ENCODE measurements at regions not wholly inside any gene's neighbourhood (a gene's known extent, or its start where the extent isn't known, plus 50 kb on each side); places are given as distances from the start of the nearest gene placed in this dataset.

DNA sequence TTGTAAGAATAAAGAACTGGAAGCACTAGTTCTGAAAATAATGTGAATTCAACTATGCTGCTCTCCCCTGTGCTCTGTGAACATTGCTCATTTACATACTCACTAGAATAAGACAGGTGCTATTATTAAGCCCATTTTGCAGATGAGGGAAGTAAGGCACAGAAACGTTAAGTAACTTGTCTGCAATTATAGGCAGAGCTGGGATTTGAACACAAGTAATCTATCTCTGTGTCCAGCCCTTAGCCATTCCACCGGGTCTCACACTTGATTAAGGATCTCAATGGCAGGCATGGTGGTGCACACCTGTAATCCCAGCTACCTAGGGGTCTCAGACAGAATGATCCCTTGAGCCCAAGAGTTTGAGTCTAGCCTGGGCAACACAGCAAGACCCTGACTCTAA, 357.7 kb downstream of the CD83 start:
- H3K27ac Mint-ChIP-seq = no peak overlapping the region
- peaks cover 12% of the 10 kb centered on the region for H3K9me3 Mint-ChIP-seq
- no peak for DNase-seq (ENCODE audit: low spot score)
- H3K36me3 Mint-ChIP-seq = peaks cover 8% of the 10 kb centered on the region
- TF ChIP-seq ZNF396 (CRISPR knock-in tag; IDR thresholded peaks at IDR 0.05; ENCODE audit: borderline replicate concordance) (no peak), ETV6 (CRISPR knock-in tag; IDR thresholded peaks at IDR 0.05) (no peak), NFE2L1 (CRISPR knock-in tag; IDR thresholded peaks at IDR 0.05) (no peak), MXD4 (CRISPR knock-in tag; IDR thresholded peaks at IDR 0.05; ENCODE audit: borderline replicate concordance) (no peak), HMGA2 (CRISPR knock-in tag; IDR thresholded peaks at IDR 0.05) (no peak), ZNF219 (CRISPR knock-in tag; IDR thresholded peaks at IDR 0.05; ENCODE audit: borderline replicate concordance) (no peak), CBFB (CRISPR knock-in tag; IDR thresholded peaks at IDR 0.05; ENCODE audit: low read depth) (no peak), ZNF512 (CRISPR knock-in tag; IDR thresholded peaks at IDR 0.05; ENCODE audit: borderline replicate concordance) (no peak), ZNF671 (CRISPR knock-in tag; IDR thresholded peaks at IDR 0.05) (no peak), RELA (CRISPR knock-in tag; IDR thresholded peaks at IDR 0.05; ENCODE audit: borderline replicate concordance) (no peak), KAT7 (CRISPR knock-in tag; IDR thresholded peaks at IDR 0.05; ENCODE audit: borderline replicate concordance) (no peak), HMGXB4 (CRISPR knock-in tag; IDR thresholded peaks at IDR 0.05) (no peak), FOXJ3 (CRISPR knock-in tag; IDR thresholded peaks at IDR 0.05; ENCODE audit: borderline replicate concordance) (no peak), NR2C2 (CRISPR knock-in tag; IDR thresholded peaks at IDR 0.05) (no peak), MYBL2 (CRISPR knock-in tag; IDR thresholded peaks at IDR 0.05) (no peak)
- TF ChIP-seq, protein P1, sequence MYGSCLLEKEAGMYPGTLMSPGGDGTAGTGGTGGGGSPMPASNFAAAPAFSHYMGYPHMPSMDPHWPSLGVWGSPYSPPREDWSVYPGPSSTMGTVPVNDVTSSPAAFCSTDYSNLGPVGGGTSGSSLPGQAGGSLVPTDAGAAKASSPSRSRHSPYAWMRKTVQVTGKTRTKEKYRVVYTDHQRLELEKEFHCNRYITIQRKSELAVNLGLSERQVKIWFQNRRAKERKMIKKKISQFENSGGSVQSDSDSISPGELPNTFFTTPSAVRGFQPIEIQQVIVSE (CRISPR knock-in tag; IDR thresholded peaks at IDR 0.05; ENCODE audit: borderline replicate concordance) = no peak
- TF ChIP-seq, protein P2, sequence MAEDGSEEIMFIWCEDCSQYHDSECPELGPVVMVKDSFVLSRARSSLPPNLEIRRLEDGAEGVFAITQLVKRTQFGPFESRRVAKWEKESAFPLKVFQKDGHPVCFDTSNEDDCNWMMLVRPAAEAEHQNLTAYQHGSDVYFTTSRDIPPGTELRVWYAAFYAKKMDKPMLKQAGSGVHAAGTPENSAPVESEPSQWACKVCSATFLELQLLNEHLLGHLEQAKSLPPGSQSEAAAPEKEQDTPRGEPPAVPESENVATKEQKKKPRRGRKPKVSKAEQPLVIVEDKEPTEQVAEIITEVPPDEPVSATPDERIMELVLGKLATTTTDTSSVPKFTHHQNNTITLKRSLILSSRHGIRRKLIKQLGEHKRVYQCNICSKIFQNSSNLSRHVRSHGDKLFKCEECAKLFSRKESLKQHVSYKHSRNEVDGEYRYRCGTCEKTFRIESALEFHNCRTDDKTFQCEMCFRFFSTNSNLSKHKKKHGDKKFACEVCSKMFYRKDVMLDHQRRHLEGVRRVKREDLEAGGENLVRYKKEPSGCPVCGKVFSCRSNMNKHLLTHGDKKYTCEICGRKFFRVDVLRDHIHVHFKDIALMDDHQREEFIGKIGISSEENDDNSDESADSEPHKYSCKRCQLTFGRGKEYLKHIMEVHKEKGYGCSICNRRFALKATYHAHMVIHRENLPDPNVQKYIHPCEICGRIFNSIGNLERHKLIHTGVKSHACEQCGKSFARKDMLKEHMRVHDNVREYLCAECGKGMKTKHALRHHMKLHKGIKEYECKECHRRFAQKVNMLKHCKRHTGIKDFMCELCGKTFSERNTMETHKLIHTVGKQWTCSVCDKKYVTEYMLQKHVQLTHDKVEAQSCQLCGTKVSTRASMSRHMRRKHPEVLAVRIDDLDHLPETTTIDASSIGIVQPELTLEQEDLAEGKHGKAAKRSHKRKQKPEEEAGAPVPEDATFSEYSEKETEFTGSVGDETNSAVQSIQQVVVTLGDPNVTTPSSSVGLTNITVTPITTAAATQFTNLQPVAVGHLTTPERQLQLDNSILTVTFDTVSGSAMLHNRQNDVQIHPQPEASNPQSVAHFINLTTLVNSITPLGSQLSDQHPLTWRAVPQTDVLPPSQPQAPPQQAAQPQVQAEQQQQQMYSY (CRISPR knock-in tag; IDR thresholded peaks at IDR 0.05) = no peak
- TF ChIP-seq, protein P3, sequence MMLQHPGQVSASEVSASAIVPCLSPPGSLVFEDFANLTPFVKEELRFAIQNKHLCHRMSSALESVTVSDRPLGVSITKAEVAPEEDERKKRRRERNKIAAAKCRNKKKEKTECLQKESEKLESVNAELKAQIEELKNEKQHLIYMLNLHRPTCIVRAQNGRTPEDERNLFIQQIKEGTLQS (CRISPR knock-in tag; conservative IDR thresholded peaks at IDR 0.05) = no peak
- TF ChIP-seq, protein P4, sequence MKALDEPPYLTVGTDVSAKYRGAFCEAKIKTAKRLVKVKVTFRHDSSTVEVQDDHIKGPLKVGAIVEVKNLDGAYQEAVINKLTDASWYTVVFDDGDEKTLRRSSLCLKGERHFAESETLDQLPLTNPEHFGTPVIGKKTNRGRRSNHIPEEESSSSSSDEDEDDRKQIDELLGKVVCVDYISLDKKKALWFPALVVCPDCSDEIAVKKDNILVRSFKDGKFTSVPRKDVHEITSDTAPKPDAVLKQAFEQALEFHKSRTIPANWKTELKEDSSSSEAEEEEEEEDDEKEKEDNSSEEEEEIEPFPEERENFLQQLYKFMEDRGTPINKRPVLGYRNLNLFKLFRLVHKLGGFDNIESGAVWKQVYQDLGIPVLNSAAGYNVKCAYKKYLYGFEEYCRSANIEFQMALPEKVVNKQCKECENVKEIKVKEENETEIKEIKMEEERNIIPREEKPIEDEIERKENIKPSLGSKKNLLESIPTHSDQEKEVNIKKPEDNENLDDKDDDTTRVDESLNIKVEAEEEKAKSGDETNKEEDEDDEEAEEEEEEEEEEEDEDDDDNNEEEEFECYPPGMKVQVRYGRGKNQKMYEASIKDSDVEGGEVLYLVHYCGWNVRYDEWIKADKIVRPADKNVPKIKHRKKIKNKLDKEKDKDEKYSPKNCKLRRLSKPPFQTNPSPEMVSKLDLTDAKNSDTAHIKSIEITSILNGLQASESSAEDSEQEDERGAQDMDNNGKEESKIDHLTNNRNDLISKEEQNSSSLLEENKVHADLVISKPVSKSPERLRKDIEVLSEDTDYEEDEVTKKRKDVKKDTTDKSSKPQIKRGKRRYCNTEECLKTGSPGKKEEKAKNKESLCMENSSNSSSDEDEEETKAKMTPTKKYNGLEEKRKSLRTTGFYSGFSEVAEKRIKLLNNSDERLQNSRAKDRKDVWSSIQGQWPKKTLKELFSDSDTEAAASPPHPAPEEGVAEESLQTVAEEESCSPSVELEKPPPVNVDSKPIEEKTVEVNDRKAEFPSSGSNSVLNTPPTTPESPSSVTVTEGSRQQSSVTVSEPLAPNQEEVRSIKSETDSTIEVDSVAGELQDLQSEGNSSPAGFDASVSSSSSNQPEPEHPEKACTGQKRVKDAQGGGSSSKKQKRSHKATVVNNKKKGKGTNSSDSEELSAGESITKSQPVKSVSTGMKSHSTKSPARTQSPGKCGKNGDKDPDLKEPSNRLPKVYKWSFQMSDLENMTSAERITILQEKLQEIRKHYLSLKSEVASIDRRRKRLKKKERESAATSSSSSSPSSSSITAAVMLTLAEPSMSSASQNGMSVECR (CRISPR knock-in tag; IDR thresholded peaks at IDR 0.05; ENCODE audit: borderline replicate concordance) = no peak
- no peak for ATAC-seq
- no peaks in the 10 kb centered on the region for H3K27me3 Mint-ChIP-seq (ENCODE audit: low read depth)
- POLR2A ChIA-PET = no interaction called here
- CTCF ChIA-PET = no interaction called here
- H3K4me1 Mint-ChIP-seq = no peaks in the 10 kb centered on the region
- no peak overlapping the region for H3K4me3 Mint-ChIP-seq
